Spinal cord (tissue), 9 donors: ENCODE measurements at regions not wholly inside any gene's neighbourhood (a gene's known extent, or its start where the extent isn't known, plus 50 kb on each side); places are given as distances from the start of the nearest gene placed in this dataset.
"Not testable (repeated sequence)": the region's sequence is repeated elsewhere in the genome, so short reads cannot be mapped to it uniquely, and the experiment has no call there.

Source experiments
- DNase-seq, 6 donors: peaks; one replicate each; pipeline versions ENCODE4 v3.0.0 to v3.0.0-alpha.2; 2013 to 2015; ENCODE audit warnings: low spot score in 6 of 6, low read depth in 4 of 6
- H3K27ac ChIP-seq: one replicate; pipeline ENCODE4 v1.5.1; 2013; ENCODE audit warnings: low read depth, low read length, control low read depth
- H3K27me3 ChIP-seq: one replicate; pipeline ENCODE4 v1.6.1; 2013; ENCODE audit warnings: low read length; ENCODE audit not compliant: control insufficient read depth, insufficient read depth
- H3K36me3 ChIP-seq: one replicate; pipeline ENCODE4 v1.6.1; 2013; ENCODE audit warnings: low read length; ENCODE audit not compliant: control insufficient read depth, insufficient read depth
- H3K4me1 ChIP-seq: one replicate; pipeline ENCODE4 v1.6.1; 2013; ENCODE audit warnings: low read length; ENCODE audit not compliant: control insufficient read depth, insufficient read depth
- H3K4me3 ChIP-seq: one replicate; pipeline ENCODE4 v1.5.1; 2013; ENCODE audit warnings: low read depth, low read length, control low read depth
- H3K9me3 ChIP-seq: one replicate; pipeline ENCODE4 v1.6.1; 2013; ENCODE audit warnings: low read length; ENCODE audit not compliant: control insufficient read depth, insufficient read depth
- WGBS: methylation state at CpG from one replicate; pipeline ENCODE4 v1.1.5; 2013; ENCODE audit warnings: missing lambda C conversion rate; ENCODE audit not compliant: insufficient coverage; 5-methylcytosine and 5-hydroxymethylcytosine counted together
- donor health status: healthy.

GRCh38 chr13:50244355-50244712 lies 229.1 kb downstream of the KCNRG start:
- H3K4me1 ChIP-seq, result no peaks in the 10 kb centered on the region

DNA sequence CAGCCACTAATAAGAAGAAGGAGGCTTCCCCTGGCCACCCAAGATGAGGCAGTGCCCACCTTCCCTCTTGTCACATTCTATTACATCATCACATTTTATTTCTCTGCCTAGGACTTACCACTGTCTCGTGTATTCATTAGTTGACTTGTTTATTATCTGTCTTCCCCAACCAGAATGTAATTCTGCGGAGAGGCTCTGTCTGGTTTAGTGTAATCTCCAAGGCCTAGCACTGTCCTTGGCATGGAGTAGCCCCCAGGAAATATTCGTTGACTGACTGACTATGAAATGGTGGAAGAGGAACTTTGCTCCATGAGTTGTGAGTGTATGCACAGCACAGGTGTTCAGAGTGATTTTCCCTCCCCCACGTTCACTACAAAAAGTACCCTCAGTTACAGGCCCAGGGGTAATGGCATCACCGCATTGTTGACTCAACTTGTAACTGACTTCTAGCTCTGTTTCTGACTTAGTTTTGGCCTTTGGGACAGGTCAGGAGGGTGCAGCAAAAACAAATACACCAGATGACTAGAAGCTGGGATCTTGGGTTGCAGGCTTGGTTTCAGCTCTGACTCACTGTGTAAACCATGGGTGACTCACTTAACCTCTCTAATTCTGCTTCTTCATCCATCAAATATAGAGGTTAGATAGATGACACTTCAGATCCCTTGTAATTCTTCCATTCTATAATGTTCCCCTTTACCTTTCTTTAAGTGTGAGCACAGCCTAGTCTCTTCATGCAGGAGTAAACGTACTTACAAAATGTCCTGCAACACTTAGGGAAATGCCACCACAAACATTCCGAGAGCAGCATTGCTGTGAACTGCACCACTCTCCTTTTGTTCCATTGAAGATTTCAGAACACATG lies 229.7 kb downstream of the KCNRG start:
- no peaks in the 10 kb centered on the region for H3K27me3 ChIP-seq
- no peak overlapping the region for H3K27ac ChIP-seq
- no peaks in the 10 kb centered on the region for H3K36me3 ChIP-seq
- DNase-seq, result no peak
- H3K9me3 ChIP-seq, result no peaks in the 10 kb centered on the region
- H3K4me3 ChIP-seq, result no peak overlapping the region
- no peaks in the 10 kb centered on the region for H3K4me1 ChIP-seq
- WGBS, result 93% methylated on average over 2 of the region's 7 CpGs

More at GRCh38 chr13:50244355-50244712, 229.1 kb downstream of the KCNRG start:
- no peaks in the 10 kb centered on the region for H3K9me3 ChIP-seq
- no peak for DNase-seq
- no peaks in the 10 kb centered on the region for H3K36me3 ChIP-seq
- H3K4me3 ChIP-seq, result no peak overlapping the region
- H3K27ac ChIP-seq, result no peak overlapping the region
- WGBS, result 70% methylated on average over 6 of the region's 6 CpGs
- no peaks in the 10 kb centered on the region for H3K27me3 ChIP-seq

DNA sequence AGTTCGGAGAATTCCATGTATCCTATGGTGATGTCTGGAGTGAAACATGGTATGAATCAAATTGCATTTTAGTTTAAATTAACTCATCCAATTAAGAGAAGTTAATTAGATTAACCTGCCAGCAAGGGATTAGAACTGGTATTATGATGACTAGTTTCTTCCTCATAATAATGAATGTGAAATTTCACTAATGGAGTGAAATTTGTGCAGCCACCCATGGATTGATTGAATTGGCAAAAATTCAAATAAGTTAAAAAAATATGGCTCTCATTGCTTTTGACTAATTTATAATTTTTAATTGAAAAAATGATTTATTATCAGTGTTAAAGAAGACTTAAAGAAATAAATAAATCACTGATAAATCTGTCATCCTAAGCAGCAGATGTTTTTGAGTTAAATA lies 232.0 kb downstream of the KCNRG start:
- Histone ChIP-seq H3K4me1 (no peaks in the 10 kb centered on the region), H3K27me3 (no peaks in the 10 kb centered on the region), H3K9me3 (no peaks in the 10 kb centered on the region), H3K4me3 (no peak overlapping the region), H3K27ac (no peak overlapping the region), H3K36me3 (no peaks in the 10 kb centered on the region)
- WGBS, result no CpG with 5 or more reads among the region's 1 CpG
- no peak for DNase-seq

DNA sequence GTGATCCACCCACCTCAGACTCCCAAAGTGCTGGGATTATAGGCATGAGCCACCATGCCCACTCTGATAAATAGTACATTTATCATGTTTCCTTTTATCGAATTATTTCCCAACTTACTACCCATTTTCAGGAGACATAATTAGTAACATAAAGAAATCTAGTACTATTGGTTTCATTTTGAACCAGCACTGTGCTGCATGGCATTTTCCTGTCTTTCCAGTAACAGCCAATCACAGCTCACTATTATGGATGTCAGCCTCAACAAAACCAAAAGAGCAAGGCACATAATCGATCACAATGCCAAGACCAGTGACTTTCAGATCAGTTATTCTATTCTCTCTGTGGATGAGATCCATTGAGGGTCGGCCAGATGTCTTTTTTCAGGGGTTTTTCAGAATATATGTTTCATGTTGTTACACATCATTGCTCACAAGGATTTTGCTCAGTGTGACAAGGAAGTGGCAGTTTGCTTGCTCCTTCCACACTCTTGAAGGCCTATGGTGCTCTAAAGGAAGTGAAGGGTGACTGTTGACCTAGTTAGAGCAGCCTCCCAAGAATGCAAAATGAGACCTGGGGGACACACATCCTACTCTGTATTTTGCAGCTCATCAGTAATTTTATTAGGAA lies 233.4 kb downstream of the KCNRG start:
- no peak for DNase-seq
- Histone ChIP-seq H3K27ac (no peak overlapping the region), H3K27me3 (no peaks in the 10 kb centered on the region), H3K4me3 (no peak overlapping the region), H3K36me3 (no peaks in the 10 kb centered on the region), H3K9me3 (no peaks in the 10 kb centered on the region), H3K4me1 (no peaks in the 10 kb centered on the region)
- 80% methylated on average over 1 of the region's 3 CpGs for WGBS

GRCh38 chr13:50249144-50249521 lies 233.9 kb downstream of the KCNRG start:
- Histone ChIP-seq H3K9me3 (no peaks in the 10 kb centered on the region), H3K4me3 (no peak overlapping the region), H3K36me3 (no peaks in the 10 kb centered on the region), H3K27ac (no peak overlapping the region), H3K4me1 (no peaks in the 10 kb centered on the region), H3K27me3 (no peaks in the 10 kb centered on the region)
- 82% methylated on average over 1 of the region's 1 CpG for WGBS
- DNase-seq, result no peak

DNA sequence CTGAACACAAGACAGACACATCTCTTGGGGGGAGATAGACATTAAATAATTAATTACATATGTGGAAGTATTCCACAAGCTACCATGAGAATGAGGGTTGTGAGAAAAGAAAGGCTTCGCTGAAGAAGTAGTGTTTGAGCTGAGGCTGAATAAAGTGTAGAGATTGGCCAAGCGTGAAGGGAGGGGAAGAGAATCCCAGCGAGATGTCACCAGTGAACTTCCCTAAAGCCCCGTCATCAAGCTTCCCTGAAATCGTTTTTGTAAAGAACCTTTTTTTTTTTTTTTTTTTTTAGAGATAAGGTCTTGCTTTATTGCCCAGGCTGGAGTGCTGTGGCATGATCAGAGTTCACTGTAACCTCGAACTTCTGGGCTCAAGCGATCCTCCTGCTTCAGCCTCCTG lies 235.2 kb downstream of the KCNRG start:
- Histone ChIP-seq H3K9me3 (no peaks in the 10 kb centered on the region), H3K36me3 (no peaks in the 10 kb centered on the region), H3K27ac (no peak overlapping the region), H3K27me3 (no peaks in the 10 kb centered on the region), H3K4me3 (no peak overlapping the region), H3K4me1 (no peaks in the 10 kb centered on the region)
- DNase-seq, result no peak
- WGBS, result 95% methylated on average over 4 of the region's 7 CpGs

DNA sequence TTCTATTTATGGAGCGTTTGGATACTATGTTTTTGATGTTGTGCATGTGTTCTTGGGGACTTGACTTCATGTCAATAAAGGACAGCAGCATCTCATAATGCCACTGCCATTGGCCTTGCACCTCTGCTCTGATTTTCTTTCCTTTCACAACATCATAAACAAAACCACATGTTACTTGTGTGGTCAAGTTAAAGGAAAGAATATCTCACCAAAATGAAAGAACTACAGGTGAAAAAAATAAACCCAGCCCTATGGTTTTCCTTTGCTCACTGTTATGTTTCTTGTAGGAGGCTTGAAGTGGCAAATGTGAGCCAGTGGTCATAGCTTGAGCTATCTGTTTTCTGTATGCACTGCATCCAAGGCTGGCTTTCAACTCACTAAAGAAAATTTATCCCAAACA lies 240.4 kb downstream of the KCNRG start:
- Histone ChIP-seq H3K27me3 (no peaks in the 10 kb centered on the region), H3K27ac (no peak overlapping the region), H3K4me3 (no peak overlapping the region), H3K36me3 (no peaks in the 10 kb centered on the region), H3K4me1 (no peaks in the 10 kb centered on the region), H3K9me3 (no peaks in the 10 kb centered on the region)
- WGBS, result no CpG with 5 or more reads among the region's 1 CpG
- DNase-seq, result no peak

- H3K27ac ChIP-seq, H3K36me3 ChIP-seq, H3K9me3 ChIP-seq, H3K27me3 ChIP-seq, DNase-seq, H3K4me3 ChIP-seq, H3K4me1 ChIP-seq: not testable (repeated sequence)
- WGBS, result no CpG with 5 or more reads among the region's 6 CpGs
These were observed 241.5 kb downstream of the KCNRG start for GRCh38 chr13:50256536-50257321.

- no peak for DNase-seq
- Histone ChIP-seq H3K27ac (no peak overlapping the region), H3K4me3 (no peak overlapping the region), H3K36me3 (no peaks in the 10 kb centered on the region), H3K9me3 (no peaks in the 10 kb centered on the region), H3K27me3 (no peaks in the 10 kb centered on the region), H3K4me1 (no peaks in the 10 kb centered on the region)
- WGBS, result no CpG with 5 or more reads among the region's 3 CpGs
These were observed 242.4 kb downstream of the KCNRG start for GRCh38 chr13:50257646-50258045.
